K562 (cell line): ENCODE measurements at regions not wholly inside any gene's neighbourhood (a gene's known extent, or its start where the extent isn't known, plus 50 kb on each side); places are given as distances from the start of the nearest gene placed in this dataset.

Experiments
- BHLHE40 ChIP-seq: IDR thresholded peaks from 2 replicates; pipeline ENCODE4 v1.6.1; 2011; ENCODE audit warnings: low read length, improper control_type of control experiment
- EWSR1 ChIP-seq: fragments of 450-650 bp; IDR thresholded peaks from 2 replicates; pipeline ENCODE4 v1.6.1; 2018; ENCODE audit warnings: borderline replicate concordance, mild to moderate bottlenecking, low read depth, moderate library complexity; ENCODE audit not compliant: partially characterized antibody
- GATA2 ChIP-seq: sonication (generic); formaldehyde crosslinking; IDR thresholded peaks from 2 replicates; pipeline ENCODE4 v1.4.0; 2020; ENCODE audit warnings: mild to moderate bottlenecking, missing genetic modification reagents
- HMG20A ChIP-seq: fragments of 450-650 bp; formaldehyde crosslinking; conservative IDR thresholded peaks from 2 replicates; pipeline ENCODE4 v1.4.0; 2020; ENCODE audit warnings: mild to moderate bottlenecking, mixed read lengths
- KDM5B ChIP-seq: fragments of 200-600 bp; sonication (generic); IDR thresholded peaks from 2 replicates; pipeline ENCODE4 v1.6.1; 2012; ENCODE audit warnings: low read depth, mild to moderate bottlenecking, moderate library complexity, low read length, control low read depth, inconsistent platforms; ENCODE audit not compliant: insufficient replicate concordance
- KLF1 ChIP-seq: fragments of 450-650 bp; IDR thresholded peaks from 2 replicates; pipeline ENCODE4 v1.6.1; 2016; ENCODE audit warnings: missing genetic modification characterization, missing compliant biosample characterization
- LCOR ChIP-seq: sonication (generic); formaldehyde crosslinking; IDR thresholded peaks from 2 replicates; pipeline ENCODE4 v1.8.0; 2022; ENCODE audit warnings: mild to moderate bottlenecking, missing genetic modification reagents
- MLLT1 ChIP-seq, 2 experiments: fragments of 450-650 bp; IDR thresholded peaks; 2 replicates each; pipeline ENCODE4 v1.6.1; 2016
- NRF1 ChIP-seq, 2 experiments: fragments of 450-650 bp; IDR thresholded peaks in 1 of 2; conservative IDR thresholded peaks in 1 of 2; 2 replicates each; pipeline ENCODE4 v1.6.1; 2014; ENCODE audit warnings: mild to moderate bottlenecking in 2 of 2
- PHF21A ChIP-seq: fragments of 450-650 bp; IDR thresholded peaks from 2 replicates; pipeline ENCODE4 v1.6.1; 2017; ENCODE audit warnings: low read depth, borderline replicate concordance
- RAD21 ChIP-seq, 2 experiments: fragments of 250-450 bp in 1 of 2; fragments of 450-650 bp in 1 of 2; sonication (Bioruptor Pico) in 1 of 2; formaldehyde crosslinking in 1 of 2; IDR thresholded peaks in 1 of 2; conservative IDR thresholded peaks in 1 of 2; 2 replicates each; pipeline versions ENCODE4 v1.4.0 to v1.8.0; 2020 to 2022; ENCODE audit warnings: mild to moderate bottlenecking in 2 of 2, moderate library complexity in 1 of 2
- RFX1 ChIP-seq: fragments of 450-650 bp; IDR thresholded peaks from 2 replicates; pipeline ENCODE4 v1.6.1; 2016; ENCODE audit warnings: mild to moderate bottlenecking, moderate library complexity
- RUNX1 ChIP-seq: sonication (generic); IDR thresholded peaks from 2 replicates; pipeline ENCODE4 v1.6.1; 2016; ENCODE audit warnings: antibody characterized with exemption, low read depth
- SMC3 ChIP-seq: conservative IDR thresholded peaks from 2 replicates; pipeline ENCODE4 v1.6.1; 2011; ENCODE audit warnings: low read depth, low read length, improper control_type of control experiment; ENCODE audit not compliant: insufficient read depth
- SOX6 ChIP-seq: fragments of 450-650 bp; IDR thresholded peaks from 2 replicates; pipeline ENCODE4 v1.6.1; 2014; ENCODE audit warnings: mild to moderate bottlenecking
- THRAP3 ChIP-seq: fragments of 450-650 bp; IDR thresholded peaks from 2 replicates; pipeline ENCODE4 v1.6.1; 2016; ENCODE audit warnings: mild to moderate bottlenecking, inconsistent platforms, borderline replicate concordance
- ZBTB9 ChIP-seq: fragments of 450-650 bp; formaldehyde crosslinking; IDR thresholded peaks from 2 replicates; pipeline ENCODE4 v1.4.0; 2020; ENCODE audit warnings: mild to moderate bottlenecking, moderate library complexity
- ZC3H8 ChIP-seq: fragments of 450-650 bp; IDR thresholded peaks from 2 replicates; pipeline ENCODE4 v1.6.1; 2017
- ZNF12 ChIP-seq: sonication (generic); formaldehyde crosslinking; IDR thresholded peaks from 2 replicates; pipeline ENCODE4 v1.4.0; 2020; ENCODE audit warnings: mild to moderate bottlenecking, missing genetic modification reagents
- ZNF354B ChIP-seq: fragments of 250-450 bp; sonication (Bioruptor Pico); IDR thresholded peaks from 2 replicates; pipeline ENCODE4 v1.4.0; 2020
- ZNF561 ChIP-seq: fragments of 450-650 bp; formaldehyde crosslinking; conservative IDR thresholded peaks from 2 replicates; pipeline ENCODE4 v1.4.0; 2020; ENCODE audit warnings: mild to moderate bottlenecking, moderate library complexity
- ZNF592 ChIP-seq: fragments of 450-650 bp; IDR thresholded peaks from 2 replicates; pipeline ENCODE4 v1.6.1; 2017; ENCODE audit warnings: antibody characterized with exemption, mild to moderate bottlenecking

GRCh38 chr3:14265246-14265962, 86.8 kb downstream of the LSM3 start (continued):
- TF ChIP-seq ZBTB9 (CRISPR knock-in tag) = no peak
- TF ChIP-seq HMG20A (CRISPR knock-in tag) = no peak
- no peak for TF ChIP-seq KDM5B
- 0 out of 2 replicates have a peak, but pooled peaks have one; percentile 16 for TF ChIP-seq ZNF12 (CRISPR knock-in tag)
- TF ChIP-seq BHLHE40 = peak; percentile 93
- TF ChIP-seq GATA2 (CRISPR knock-in tag) = peak; percentile 20; the same call in 1 of the 2 replicates
- TF ChIP-seq THRAP3 = no peak
- TF ChIP-seq PHF21A = no peak
- no peak for TF ChIP-seq ZNF354B (CRISPR knock-in tag)
- peak; percentile 13 to 33; a peak in 2 of 4 replicates for TF ChIP-seq NRF1 (conservative IDR thresholded peaks at IDR 0.05 in 1 of 2, IDR thresholded peaks at IDR 0.05 in 1 of 2)
- no peak for TF ChIP-seq SMC3
- TF ChIP-seq RFX1 = peak; percentile 19; the same call in 1 of the 2 replicates
- no peak for TF ChIP-seq ZC3H8
- TF ChIP-seq LCOR (CRISPR knock-in tag) = 0 out of 2 replicates have a peak, but pooled peaks have one; percentile 36
- peak; percentile 55; the same call in 1 of the 2 replicates for TF ChIP-seq SOX6
- no peak for TF ChIP-seq ZNF561 (CRISPR knock-in tag)
- TF ChIP-seq RUNX1 = no peak
- TF ChIP-seq RAD21 (CRISPR knock-in tag; conservative IDR thresholded peaks at IDR 0.05 in 1 of 2, IDR thresholded peaks at IDR 0.05 in 1 of 2) = peak; percentile 12 to 32; a peak in 1 of 4 replicates
- no peak for TF ChIP-seq EWSR1
- TF ChIP-seq MLLT1 (IDR thresholded peaks at IDR 0.05) = peak in 1 of 2 experiments; percentile 92; a peak in 2 of 4 replicates
- TF ChIP-seq ZNF592 = peak; percentile 44; the same call in 1 of the 2 replicates
- TF ChIP-seq KLF1 (tag) = no peak
